ENCODE measurements at regions not wholly inside any gene's neighbourhood (a gene's known extent, or its start where the extent isn't known, plus 50 kb on each side); places are given as distances from the start of the nearest gene placed in this dataset.

DNA sequence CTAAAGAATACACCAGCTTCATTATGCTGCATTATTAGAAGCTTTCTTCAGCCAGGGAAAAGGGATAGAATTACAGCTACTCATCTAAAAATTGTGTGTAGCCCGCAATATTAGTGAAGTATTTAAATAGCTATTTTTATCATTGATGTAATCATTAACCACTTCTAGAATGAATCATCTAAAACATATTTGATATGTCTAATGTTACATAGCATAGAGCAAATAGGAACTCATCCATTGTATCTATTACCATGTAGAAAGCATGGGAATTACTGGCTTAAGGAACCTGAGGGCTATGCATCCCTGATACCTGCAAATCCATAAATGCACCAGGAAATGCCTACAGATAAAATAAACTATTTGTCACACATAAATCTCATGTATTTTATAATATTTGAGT, 54.5 kb upstream of the VGLL3 start:
- DNase-seq (ENCODE audit: low spot score) (no peak), ATAC-seq (no peak)

GRCh38 chr3:87044846-87045245, 53.9 kb upstream of the VGLL3 start:
- ATAC-seq (no peak), DNase-seq (ENCODE audit: low spot score) (no peak)

- ATAC-seq (no peak), DNase-seq (ENCODE audit: low spot score) (no peak)
Observed at GRCh38 chr3:87044409-87044808, 53.5 kb upstream of the VGLL3 start.

DNA sequence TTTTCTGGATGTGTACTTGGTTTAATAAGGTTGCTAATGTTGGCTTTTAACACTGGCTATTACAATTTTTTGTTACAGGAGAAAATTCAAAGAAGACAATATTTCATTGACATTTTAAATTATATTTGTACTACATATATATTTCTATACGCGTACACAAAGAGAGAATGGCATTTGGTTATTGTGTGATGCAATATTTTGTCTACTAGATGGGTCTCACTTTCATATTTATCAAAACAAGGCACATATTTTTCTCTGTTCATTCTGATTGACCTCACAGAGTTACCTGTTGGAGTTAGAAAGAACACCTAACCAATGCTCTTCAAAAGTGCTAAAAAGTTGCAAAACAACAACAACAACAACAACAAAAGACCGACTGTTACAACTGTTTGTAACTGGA, 50.2 kb upstream of the VGLL3 start:
- no peak for DNase-seq (ENCODE audit: low spot score)
- ATAC-seq, result no peak
